DND-41 (cell line): ENCODE measurements at regions not wholly inside any gene's neighbourhood (a gene's known extent, or its start where the extent isn't known, plus 50 kb on each side); places are given as distances from the start of the nearest gene placed in this dataset.

Experiments
- EZH2 ChIP-seq: IDR thresholded peaks from 3 replicates; pipeline ENCODE4 v1.6.1; 2012; ENCODE audit warnings: borderline replicate concordance, low read depth, mild to moderate bottlenecking, moderate library complexity, low read length, inconsistent platforms; ENCODE audit not compliant: severe bottlenecking
- TF ChIP-seq, protein P1 (sequence below): IDR thresholded peaks from 2 replicates; pipeline ENCODE4 v1.5.1; 2012; ENCODE audit warnings: borderline replicate concordance, low read length, moderate library complexity, mild to moderate bottlenecking; ENCODE audit not compliant: poor library complexity, severe bottlenecking; ENCODE audit errors: extremely low read depth

DNA sequence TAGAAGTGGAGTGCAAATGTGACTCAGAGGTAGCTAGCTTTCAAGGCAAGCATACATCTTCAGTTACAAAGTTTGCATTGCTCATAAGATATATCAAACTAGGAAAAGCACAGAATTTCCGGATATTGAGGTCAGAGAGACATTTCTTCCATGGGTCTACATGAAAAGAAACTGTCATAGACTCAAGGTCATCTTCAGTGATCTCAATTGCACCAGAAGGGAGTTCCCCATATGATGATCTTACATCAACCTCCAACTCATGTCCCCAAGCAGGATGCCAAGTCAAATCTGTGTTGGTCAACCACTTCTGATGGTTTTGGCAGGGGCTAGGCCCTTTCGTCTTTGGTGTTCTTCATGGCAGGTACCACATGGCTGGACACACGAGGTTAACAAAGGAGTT, 459.9 kb upstream of the MAF start:
- TF ChIP-seq, protein P1, sequence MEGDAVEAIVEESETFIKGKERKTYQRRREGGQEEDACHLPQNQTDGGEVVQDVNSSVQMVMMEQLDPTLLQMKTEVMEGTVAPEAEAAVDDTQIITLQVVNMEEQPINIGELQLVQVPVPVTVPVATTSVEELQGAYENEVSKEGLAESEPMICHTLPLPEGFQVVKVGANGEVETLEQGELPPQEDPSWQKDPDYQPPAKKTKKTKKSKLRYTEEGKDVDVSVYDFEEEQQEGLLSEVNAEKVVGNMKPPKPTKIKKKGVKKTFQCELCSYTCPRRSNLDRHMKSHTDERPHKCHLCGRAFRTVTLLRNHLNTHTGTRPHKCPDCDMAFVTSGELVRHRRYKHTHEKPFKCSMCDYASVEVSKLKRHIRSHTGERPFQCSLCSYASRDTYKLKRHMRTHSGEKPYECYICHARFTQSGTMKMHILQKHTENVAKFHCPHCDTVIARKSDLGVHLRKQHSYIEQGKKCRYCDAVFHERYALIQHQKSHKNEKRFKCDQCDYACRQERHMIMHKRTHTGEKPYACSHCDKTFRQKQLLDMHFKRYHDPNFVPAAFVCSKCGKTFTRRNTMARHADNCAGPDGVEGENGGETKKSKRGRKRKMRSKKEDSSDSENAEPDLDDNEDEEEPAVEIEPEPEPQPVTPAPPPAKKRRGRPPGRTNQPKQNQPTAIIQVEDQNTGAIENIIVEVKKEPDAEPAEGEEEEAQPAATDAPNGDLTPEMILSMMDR: no peak
- TF ChIP-seq EZH2: no peak
